Neural crest cell (in vitro differentiated cells): ENCODE measurements at regions not wholly inside any gene's neighbourhood (a gene's known extent, or its start where the extent isn't known, plus 50 kb on each side); places are given as distances from the start of the nearest gene placed in this dataset.

Experiments used
- DNase-seq: peaks from one replicate; pipeline ENCODE4 v3.0.0; 2021; ENCODE audit warnings: low read depth, mixed read lengths, low spot score
- H3K27ac Mint-ChIP-seq: one replicate; pipeline ENCODE4 v1.8.0; 2021; ENCODE audit warnings: mild to moderate bottlenecking, mixed read lengths; ENCODE audit not compliant: unreplicated experiment
- H3K27me3 Mint-ChIP-seq: 2 replicates; pipeline ENCODE4 v1.8.0; 2021; ENCODE audit warnings: low read depth, mild to moderate bottlenecking, mixed read lengths
- H3K36me3 Mint-ChIP-seq: 2 replicates; pipeline ENCODE4 v1.8.0; 2021; ENCODE audit warnings: low read depth, mild to moderate bottlenecking, mixed read lengths
- H3K4me1 Mint-ChIP-seq: 2 replicates; pipeline ENCODE4 v1.8.0; 2021; ENCODE audit warnings: mixed read lengths
- H3K4me3 Mint-ChIP-seq: one replicate; pipeline ENCODE4 v1.8.0; 2021; ENCODE audit warnings: mild to moderate bottlenecking, mixed read lengths
- H3K9me3 Mint-ChIP-seq: 2 replicates; pipeline ENCODE4 v1.8.0; 2021; ENCODE audit warnings: mixed read lengths
- CTCF ChIP-seq: fragments of 200-600 bp; sonication (generic); conservative IDR thresholded peaks from 2 replicates; pipeline ENCODE4 v1.5.0; 2021; ENCODE audit warnings: antibody characterized with exemption, mild to moderate bottlenecking

- no peak overlapping the region for H3K4me3 Mint-ChIP-seq
- peaks cover 4% of the 10 kb centered on the region for H3K27me3 Mint-ChIP-seq
- no peak for DNase-seq
- peaks cover 46% of the 10 kb centered on the region for H3K4me1 Mint-ChIP-seq
- no peak overlapping the region for H3K27ac Mint-ChIP-seq
- no peaks in the 10 kb centered on the region for H3K9me3 Mint-ChIP-seq
- no peak for TF ChIP-seq CTCF
- H3K36me3 Mint-ChIP-seq, result no peaks in the 10 kb centered on the region
These were observed 99.2 kb upstream of the GNAQ start for GRCh38 chr9:78130853-78131252.

- Mint-ChIP-seq H3K27me3 (peaks cover 13% of the 10 kb centered on the region), H3K36me3 (no peaks in the 10 kb centered on the region), H3K4me1 (peaks cover 46% of the 10 kb centered on the region), H3K9me3 (no peaks in the 10 kb centered on the region), H3K27ac (peak overlapping the region; percentile 88), H3K4me3 (no peak overlapping the region)
- peak; percentile 22 for TF ChIP-seq CTCF
- peak; percentile 29 for DNase-seq
These were observed 98.4 kb upstream of the GNAQ start for GRCh38 chr9:78130004-78130403.

- no peaks in the 10 kb centered on the region for H3K9me3 Mint-ChIP-seq
- peaks cover 14% of the 10 kb centered on the region for H3K27me3 Mint-ChIP-seq
- H3K27ac Mint-ChIP-seq, result no peak overlapping the region
- peaks cover 41% of the 10 kb centered on the region for H3K4me1 Mint-ChIP-seq
- DNase-seq, result peak; percentile 31
- H3K36me3 Mint-ChIP-seq, result no peaks in the 10 kb centered on the region
- no peak for TF ChIP-seq CTCF
- H3K4me3 Mint-ChIP-seq, result peak overlapping the region; percentile 5
These were observed 95.9 kb upstream of the GNAQ start for GRCh38 chr9:78127279-78128225.

- TF ChIP-seq CTCF, result no peak
- Mint-ChIP-seq H3K4me3 (no peak overlapping the region), H3K27me3 (peaks cover 14% of the 10 kb centered on the region), H3K36me3 (no peaks in the 10 kb centered on the region), H3K9me3 (no peaks in the 10 kb centered on the region), H3K27ac (no peak overlapping the region), H3K4me1 (peaks cover 18% of the 10 kb centered on the region)
- no peak for DNase-seq
These were observed 92.2 kb upstream of the GNAQ start for GRCh38 chr9:78123808-78124207.

- no peak for TF ChIP-seq CTCF
- H3K27me3 Mint-ChIP-seq, result peaks cover 14% of the 10 kb centered on the region
- H3K4me3 Mint-ChIP-seq, result no peak overlapping the region
- H3K27ac Mint-ChIP-seq, result no peak overlapping the region
- no peaks in the 10 kb centered on the region for H3K36me3 Mint-ChIP-seq
- peaks cover 11% of the 10 kb centered on the region for H3K4me1 Mint-ChIP-seq
- DNase-seq, result no peak
- no peaks in the 10 kb centered on the region for H3K9me3 Mint-ChIP-seq
These were observed 91.0 kb upstream of the GNAQ start for GRCh38 chr9:78122631-78123030.
